ENCODE measurements at regions not wholly inside any gene's neighbourhood (a gene's known extent, or its start where the extent isn't known, plus 50 kb on each side); places are given as distances from the start of the nearest gene placed in this dataset.

DNA sequence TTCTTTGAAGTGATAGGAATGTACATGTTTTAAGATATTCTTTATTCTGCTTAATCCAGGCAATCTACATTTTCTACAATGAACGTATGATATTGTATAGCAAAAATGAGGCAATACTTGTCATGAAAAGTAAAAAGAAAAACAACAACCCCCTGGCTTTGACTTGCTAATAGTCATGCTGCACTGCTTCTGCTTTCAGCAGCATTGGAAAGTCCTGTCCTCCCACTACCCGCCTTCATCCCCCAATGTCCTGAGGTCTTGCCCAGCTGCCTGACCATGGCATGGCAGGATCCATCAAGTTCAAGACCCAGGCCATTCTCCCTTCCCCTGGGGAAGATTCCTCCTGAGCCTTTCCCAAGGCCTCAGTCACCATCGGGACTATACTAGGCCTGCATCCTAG, 156.5 kb downstream of the SH3BGRL2 start:
- TF ChIP-seq, protein P1, sequence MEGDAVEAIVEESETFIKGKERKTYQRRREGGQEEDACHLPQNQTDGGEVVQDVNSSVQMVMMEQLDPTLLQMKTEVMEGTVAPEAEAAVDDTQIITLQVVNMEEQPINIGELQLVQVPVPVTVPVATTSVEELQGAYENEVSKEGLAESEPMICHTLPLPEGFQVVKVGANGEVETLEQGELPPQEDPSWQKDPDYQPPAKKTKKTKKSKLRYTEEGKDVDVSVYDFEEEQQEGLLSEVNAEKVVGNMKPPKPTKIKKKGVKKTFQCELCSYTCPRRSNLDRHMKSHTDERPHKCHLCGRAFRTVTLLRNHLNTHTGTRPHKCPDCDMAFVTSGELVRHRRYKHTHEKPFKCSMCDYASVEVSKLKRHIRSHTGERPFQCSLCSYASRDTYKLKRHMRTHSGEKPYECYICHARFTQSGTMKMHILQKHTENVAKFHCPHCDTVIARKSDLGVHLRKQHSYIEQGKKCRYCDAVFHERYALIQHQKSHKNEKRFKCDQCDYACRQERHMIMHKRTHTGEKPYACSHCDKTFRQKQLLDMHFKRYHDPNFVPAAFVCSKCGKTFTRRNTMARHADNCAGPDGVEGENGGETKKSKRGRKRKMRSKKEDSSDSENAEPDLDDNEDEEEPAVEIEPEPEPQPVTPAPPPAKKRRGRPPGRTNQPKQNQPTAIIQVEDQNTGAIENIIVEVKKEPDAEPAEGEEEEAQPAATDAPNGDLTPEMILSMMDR (IDR thresholded peaks at IDR 0.05; ENCODE audit: control extremely low read depth in 1 of 3, insufficient read depth in 1 of 3, low read depth in 1 of 3, low read length in 3 of 3), result no peak
- TF ChIP-seq GABPA (IDR thresholded peaks at IDR 0.05; ENCODE audit: borderline replicate concordance, insufficient read depth, low read length), result no peak
- TF ChIP-seq SRF (IDR thresholded peaks at IDR 0.05; ENCODE audit: low read depth, low read length), result no peak
- TF ChIP-seq BCL11A (IDR thresholded peaks at IDR 0.05; ENCODE audit: low read depth in 2 of 2, low read length in 2 of 2), result no peak
- TF ChIP-seq TEAD4 (IDR thresholded peaks at IDR 0.05; ENCODE audit: low read depth, low read length), result no peak
- no peak for TF ChIP-seq POLR2A (IDR thresholded peaks at IDR 0.05; ENCODE audit: control extremely low read depth in 1 of 2, low read depth in 2 of 2, low read length in 2 of 2)
- TF ChIP-seq, protein P2, sequence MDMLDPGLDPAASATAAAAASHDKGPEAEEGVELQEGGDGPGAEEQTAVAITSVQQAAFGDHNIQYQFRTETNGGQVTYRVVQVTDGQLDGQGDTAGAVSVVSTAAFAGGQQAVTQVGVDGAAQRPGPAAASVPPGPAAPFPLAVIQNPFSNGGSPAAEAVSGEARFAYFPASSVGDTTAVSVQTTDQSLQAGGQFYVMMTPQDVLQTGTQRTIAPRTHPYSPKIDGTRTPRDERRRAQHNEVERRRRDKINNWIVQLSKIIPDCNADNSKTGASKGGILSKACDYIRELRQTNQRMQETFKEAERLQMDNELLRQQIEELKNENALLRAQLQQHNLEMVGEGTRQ (IDR thresholded peaks at IDR 0.05; ENCODE audit: low read length), result no peak
- no peak for TF ChIP-seq TBP (IDR thresholded peaks at IDR 0.05; ENCODE audit: low read depth, low read length)
- no peak for TF ChIP-seq YY1 (IDR thresholded peaks at IDR 0.05; ENCODE audit: low read depth, low read length)
- no peak for TF ChIP-seq EP300 (IDR thresholded peaks at IDR 0.05; ENCODE audit: borderline replicate concordance in 1 of 2, low read depth in 2 of 2, low read length in 2 of 2)
- TF ChIP-seq RAD21 (IDR thresholded peaks at IDR 0.05 in 1 of 2, conservative IDR thresholded peaks at IDR 0.05 in 1 of 2; ENCODE audit: low read depth in 2 of 2, low read length in 2 of 2), result no peak
- no peak for TF ChIP-seq GTF2F1 (IDR thresholded peaks at IDR 0.05; ENCODE audit: borderline replicate concordance, low read depth, low read length)

Measured in H1 (cell line).